ENCODE measurements at regions not wholly inside any gene's neighbourhood (a gene's known extent, or its start where the extent isn't known, plus 50 kb on each side); places are given as distances from the start of the nearest gene placed in this dataset.

DNA sequence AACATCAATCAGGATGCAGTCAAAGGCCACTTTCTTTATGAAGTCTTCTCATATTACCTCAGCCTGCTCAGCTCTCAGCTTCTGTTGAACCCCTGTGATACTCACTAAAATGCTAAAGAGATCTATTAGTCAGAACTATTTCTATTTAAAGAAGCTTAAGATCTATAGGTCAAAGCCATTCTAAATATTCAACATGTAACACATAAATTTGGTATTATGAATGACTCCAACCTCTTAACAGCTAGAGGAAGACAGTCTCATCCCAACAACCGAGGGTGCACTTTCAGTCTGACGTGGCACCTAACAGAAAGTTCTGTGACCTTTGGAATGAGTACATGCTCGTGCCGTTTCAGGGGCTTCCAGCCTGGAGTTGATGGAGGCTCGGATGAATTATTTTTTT is 301.5 kb upstream of the VLDLR start:
- no peak for TF ChIP-seq POLR2A (IDR thresholded peaks at IDR 0.05; ENCODE audit: low read length)
- no peak for TF ChIP-seq GATA1 (IDR thresholded peaks at IDR 0.05; ENCODE audit: low read depth, low read length)
